Mesothelial cell of epicardium (in vitro differentiated cells): ENCODE measurements at regions not wholly inside any gene's neighbourhood (a gene's known extent, or its start where the extent isn't known, plus 50 kb on each side); places are given as distances from the start of the nearest gene placed in this dataset.
"Not testable (repeated sequence)": the region's sequence is repeated elsewhere in the genome, so short reads cannot be mapped to it uniquely, and the experiment has no call there.

Experiments
- DNase-seq, 2 experiments: peaks; one replicate each; pipeline ENCODE4 v3.0.0; 2021; ENCODE audit warnings: low spot score in 2 of 2; ENCODE audit not compliant: unreplicated experiment in 2 of 2
- H3K27ac Mint-ChIP-seq: 2 replicates; pipeline ENCODE4 v1.8.0; 2021; ENCODE audit warnings: mixed read lengths
- H3K27me3 Mint-ChIP-seq: 2 replicates; pipeline ENCODE4 v1.8.0; 2021; ENCODE audit warnings: low read depth, mixed read lengths
- H3K36me3 Mint-ChIP-seq: 2 replicates; pipeline ENCODE4 v1.8.0; 2021; ENCODE audit warnings: mixed read lengths
- H3K4me1 Mint-ChIP-seq: 2 replicates; pipeline ENCODE4 v1.8.0; 2021; ENCODE audit warnings: mixed read lengths
- H3K4me3 Mint-ChIP-seq: 2 replicates; pipeline ENCODE4 v1.8.0; 2021; ENCODE audit warnings: mild to moderate bottlenecking, moderate library complexity, mixed read lengths
- H3K9me3 Mint-ChIP-seq: 2 replicates; pipeline ENCODE4 v1.8.0; 2021; ENCODE audit warnings: mixed read lengths
- CTCF ChIP-seq: fragments of 200-600 bp; sonication (generic); IDR thresholded peaks from one replicate; pipeline ENCODE4 v1.5.0; 2021; ENCODE audit warnings: antibody characterized with exemption; ENCODE audit not compliant: unreplicated experiment

GRCh38 chr21:30042443-30042842, 102.6 kb upstream of the GRIK1 start:
- DNase-seq, result no peak
- H3K9me3 Mint-ChIP-seq, result peaks cover 14% of the 10 kb centered on the region
- peaks cover 15% of the 10 kb centered on the region for H3K27me3 Mint-ChIP-seq
- H3K27ac Mint-ChIP-seq, result no peak overlapping the region
- no peak overlapping the region for H3K4me3 Mint-ChIP-seq
- peaks cover 3% of the 10 kb centered on the region for H3K36me3 Mint-ChIP-seq
- H3K4me1 Mint-ChIP-seq, result peaks cover 2% of the 10 kb centered on the region
- TF ChIP-seq CTCF, result no peak

GRCh38 chr21:30033441-30033840, 93.6 kb upstream of the GRIK1 start:
- no peaks in the 10 kb centered on the region for H3K36me3 Mint-ChIP-seq
- H3K9me3 Mint-ChIP-seq, result peaks cover 5% of the 10 kb centered on the region
- DNase-seq, result no peak
- no peak for TF ChIP-seq CTCF
- no peaks in the 10 kb centered on the region for H3K4me1 Mint-ChIP-seq
- no peak overlapping the region for H3K4me3 Mint-ChIP-seq
- H3K27ac Mint-ChIP-seq, result no peak overlapping the region
- H3K27me3 Mint-ChIP-seq, result peaks cover 29% of the 10 kb centered on the region

GRCh38 chr21:30030416-30030815, 90.6 kb upstream of the GRIK1 start:
- Mint-ChIP-seq H3K27ac (no peak overlapping the region), H3K4me1 (peaks cover 4% of the 10 kb centered on the region), H3K4me3 (no peak overlapping the region), H3K9me3 (peaks cover 5% of the 10 kb centered on the region), H3K36me3 (no peaks in the 10 kb centered on the region), H3K27me3 (peaks cover 19% of the 10 kb centered on the region)
- no peak for DNase-seq
- no peak for TF ChIP-seq CTCF

DNA sequence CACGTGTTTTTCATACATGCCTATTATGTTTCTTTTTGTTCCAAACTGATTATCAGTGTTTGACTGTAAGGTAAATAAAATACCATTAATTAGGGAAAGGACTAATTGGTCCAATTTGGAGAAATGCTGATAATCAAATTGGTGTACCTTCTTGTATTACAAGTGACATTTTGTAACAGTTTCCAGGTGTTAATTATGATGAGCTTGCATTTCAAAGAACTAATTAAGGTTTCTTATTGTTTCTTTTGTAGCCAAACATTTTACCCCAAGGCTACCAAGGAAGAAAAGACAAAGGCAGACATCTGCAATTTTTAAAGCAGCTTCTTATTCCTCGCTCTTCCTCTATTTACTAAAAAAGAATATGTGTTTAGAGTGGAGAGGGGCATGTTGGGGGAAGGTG, 88.7 kb upstream of the GRIK1 start:
- peaks cover 2% of the 10 kb centered on the region for H3K9me3 Mint-ChIP-seq
- TF ChIP-seq CTCF, result no peak
- peaks cover 4% of the 10 kb centered on the region for H3K4me1 Mint-ChIP-seq
- no peak for DNase-seq
- H3K4me3 Mint-ChIP-seq, result no peak overlapping the region
- H3K27ac Mint-ChIP-seq, result no peak overlapping the region
- peaks cover 10% of the 10 kb centered on the region for H3K27me3 Mint-ChIP-seq
- no peaks in the 10 kb centered on the region for H3K36me3 Mint-ChIP-seq

GRCh38 chr21:30027986-30028385, 88.2 kb upstream of the GRIK1 start:
- no peak overlapping the region for H3K4me3 Mint-ChIP-seq
- no peak overlapping the region for H3K27ac Mint-ChIP-seq
- no peak for DNase-seq
- peaks cover 4% of the 10 kb centered on the region for H3K4me1 Mint-ChIP-seq
- H3K36me3 Mint-ChIP-seq, result no peaks in the 10 kb centered on the region
- no peaks in the 10 kb centered on the region for H3K9me3 Mint-ChIP-seq
- H3K27me3 Mint-ChIP-seq, result peaks cover 10% of the 10 kb centered on the region
- no peak for TF ChIP-seq CTCF

DNA sequence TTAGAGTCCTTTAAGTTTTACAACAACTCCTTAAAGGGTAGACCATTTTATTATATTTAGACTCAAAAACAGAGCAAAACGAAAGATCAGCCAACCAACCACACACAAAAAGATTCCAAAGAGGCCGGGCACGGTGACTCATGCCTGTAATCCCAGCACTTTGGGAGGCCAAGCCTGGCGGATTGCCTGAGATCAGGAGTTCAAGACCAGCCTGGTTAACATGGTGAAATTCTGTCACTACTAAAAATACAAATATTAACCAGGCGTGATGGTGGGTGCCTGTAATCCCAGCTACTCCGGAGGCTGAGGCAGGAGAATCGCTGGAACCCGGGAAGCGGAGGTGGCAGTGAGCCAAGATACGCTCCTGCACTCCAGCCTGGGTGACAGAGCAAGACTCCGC, 83.3 kb upstream of the GRIK1 start:
- not testable (repeated sequence) for H3K4me1 Mint-ChIP-seq, H3K27me3 Mint-ChIP-seq, DNase-seq, H3K9me3 Mint-ChIP-seq, H3K4me3 Mint-ChIP-seq, H3K27ac Mint-ChIP-seq, H3K36me3 Mint-ChIP-seq
